K562 (cell line): ENCODE measurements at regions not wholly inside any gene's neighbourhood (a gene's known extent, or its start where the extent isn't known, plus 50 kb on each side); places are given as distances from the start of the nearest gene placed in this dataset.

Experiments used
- ATAC-seq: fragments of 200-7000 bp; cut with Tn5 transposase; 3 replicates; pipeline ENCODE4 v1.9.1; 2020; ENCODE audit warnings: moderate library complexity
- BruUV-seq: library from RNA; stranded (reverse); fragments of 400-500 nt; replicated peaks from 2 replicates; lab custom pipeline; 2021; lab: Mats Ljungman, UMichigan
- CTCF ChIA-PET: fragments of 300-600 bp; formaldehyde crosslinking; extraction: SDS; loops from one replicate; lab custom pipeline; 2021; ENCODE audit warnings: low intra/inter-chr PET ratio; lab: Yijun Ruan, JAX
- POLR2A ChIA-PET: fragments of 300-600, 350-650 bp; sonication (Branson Sonifier 250); formaldehyde crosslinking; extraction: SDS; loops from one replicate; lab custom pipeline; 2021; ENCODE audit warnings: antibody characterized with exemption, inconsistent platforms; lab: Yijun Ruan, JAX
- DNase-seq, 4 experiments: peaks; one replicate each; pipeline versions ENCODE4 v3.0.0 to v3.0.0-alpha.2; 2011 to 2018; ENCODE audit warnings: low spot score in 3 of 4, mixed read lengths in 3 of 4; ENCODE audit errors: extremely low read depth in 1 of 4
- FAIRE-seq: peaks from 2 replicates; lab custom pipeline; 2011; peaks lifted over from hg19 to GRCh38; lab: Jason Lieb, UNC
- H2AFZ ChIP-seq: 2 replicates; pipeline ENCODE4 v1.6.0; 2011; ENCODE audit warnings: low read depth, low read length, control low read depth, inconsistent platforms
- H3K27ac ChIP-seq: fragments of 200-600 bp; 3 replicates; pipeline ENCODE4 v1.8.0; 2011; ENCODE audit warnings: low read depth, mild to moderate bottlenecking, control low read depth, inconsistent platforms, low read length, moderate library complexity, mixed read lengths; ENCODE audit errors: extremely low read depth
- H3K27me3 ChIP-seq, 2 experiments: fragments of 300-600 bp in 1 of 2; 2 replicates in 1 of 2; 3 replicates in 1 of 2; pipeline versions ENCODE4 v1.6.0 to v1.8.0; 2011; ENCODE audit warnings: inconsistent platforms in 2 of 2, low read length in 2 of 2, mild to moderate bottlenecking in 1 of 2, mixed read lengths in 1 of 2, moderate library complexity in 1 of 2; ENCODE audit not compliant: control insufficient read depth in 2 of 2, insufficient read depth in 2 of 2
- H3K36me3 ChIP-seq: fragments of 300-600 bp; 3 replicates; pipeline ENCODE4 v1.8.0; 2011; ENCODE audit warnings: mild to moderate bottlenecking, low read length, inconsistent platforms; ENCODE audit not compliant: control insufficient read depth, insufficient read depth
- H3K4me1 ChIP-seq, 2 experiments: fragments of 200-600 bp in 1 of 2; replicated peaks in 1 of 2; 2 replicates in 1 of 2; 3 replicates in 1 of 2; pipeline versions ENCODE4 v1.5.1 to v1.8.0; 2011; ENCODE audit warnings: inconsistent platforms in 2 of 2, low read length in 2 of 2, mild to moderate bottlenecking in 1 of 2, mixed read lengths in 1 of 2, moderate library complexity in 1 of 2; ENCODE audit not compliant: control insufficient read depth in 2 of 2, insufficient read depth in 2 of 2
- H3K4me2 ChIP-seq: 2 replicates; pipeline ENCODE4 v1.6.1; 2011; ENCODE audit warnings: low read length, control low read depth, inconsistent platforms, mixed read lengths; ENCODE audit not compliant: insufficient read depth
- H3K4me3 ChIP-seq: fragments of 200-600 bp; sonication (generic), shearing (Covaris generic); 2 replicates; pipeline ENCODE4 v1.5.1; 2016; ENCODE audit warnings: control low read depth, inconsistent platforms
- H3K79me2 ChIP-seq: fragments of 200-600 bp; 3 replicates; pipeline ENCODE4 v1.8.0; 2011; ENCODE audit warnings: low read length, inconsistent platforms; ENCODE audit not compliant: control insufficient read depth, insufficient read depth
- H3K9ac ChIP-seq, 2 experiments: 2 replicates each; pipeline versions ENCODE4 v1.6.0 to v1.6.1; 2011; ENCODE audit warnings: low read depth in 2 of 2, low read length in 2 of 2, control low read depth in 1 of 2, inconsistent platforms in 1 of 2, mild to moderate bottlenecking in 1 of 2, mixed read lengths in 1 of 2; ENCODE audit not compliant: insufficient read depth in 1 of 2
- H3K9me1 ChIP-seq: one replicate; pipeline ENCODE4 v1.6.0; 2011; ENCODE audit warnings: inconsistent platforms, mild to moderate bottlenecking, low read length, moderate library complexity; ENCODE audit not compliant: control insufficient read depth, insufficient read depth
- H3K9me3 ChIP-seq: replicated peaks from 2 replicates; pipeline ENCODE4 v1.5.1; 2011; ENCODE audit warnings: low read depth, low read length, inconsistent platforms; ENCODE audit not compliant: control insufficient read depth, insufficient read depth
- H4K20me1 ChIP-seq: replicated peaks from 2 replicates; pipeline ENCODE4 v1.6.1; 2011; ENCODE audit warnings: low read length, inconsistent platforms, mixed read lengths; ENCODE audit not compliant: control insufficient read depth, insufficient read depth
- AFF1 ChIP-seq, 2 experiments: fragments of 450-650 bp; IDR thresholded peaks; 2 replicates each; pipeline ENCODE4 v1.6.1; 2018; ENCODE audit warnings: mild to moderate bottlenecking in 2 of 2, low read depth in 1 of 2; ENCODE audit not compliant: partially characterized antibody in 2 of 2
- FOXP1 ChIP-seq: sonication (generic); formaldehyde crosslinking; IDR thresholded peaks from 2 replicates; pipeline ENCODE4 v1.8.0; 2022; ENCODE audit warnings: mild to moderate bottlenecking, missing genetic modification reagents
- GABPA ChIP-seq: fragments of 200-800 bp; sonication (Bioruptor generic); conservative IDR thresholded peaks from 2 replicates; pipeline ENCODE4 v1.6.1; 2016; ENCODE audit warnings: low read depth, missing genetic modification characterization, missing compliant biosample characterization
- KAT7 ChIP-seq: sonication (generic); formaldehyde crosslinking; IDR thresholded peaks from 2 replicates; pipeline ENCODE4 v1.8.0; 2022; ENCODE audit warnings: missing genetic modification reagents, mild to moderate bottlenecking, borderline replicate concordance
- SIX5 ChIP-seq, 2 experiments: IDR thresholded peaks; 2 replicates each; pipeline ENCODE4 v1.6.1; 2011; ENCODE audit warnings: low read length in 2 of 2, borderline replicate concordance in 1 of 2, low read depth in 1 of 2, mild to moderate bottlenecking in 1 of 2, moderate library complexity in 1 of 2; ENCODE audit not compliant: insufficient read depth in 1 of 2
- WGBS: fragments of 100-300 bp; shearing (Covaris generic); methylation state at CpG from one replicate; pipeline ENCODE4 v1.1.6; 2016; ENCODE audit warnings: low coverage, mixed read lengths; ENCODE audit not compliant: insufficient coverage; ENCODE audit errors: missing lambda C conversion rate; 5-methylcytosine and 5-hydroxymethylcytosine counted together
- in situ Hi-C: fragments of 300-500 bp; cut with MboI; formaldehyde crosslinking; loops from 4 replicates; pipeline ENCODE4 v1.15.0; 2018; ENCODE audit warnings: inconsistent platforms, mixed read lengths
- intact Hi-C: fragments of 100-400 bp; cut with micrococcal nuclease; formaldehyde crosslinking; loops from 2 replicates; pipeline ENCODE4 v1.14.2; 2022
- TF ChIP-seq, protein P1 (sequence below): fragments of 150-350 bp; IDR thresholded peaks from 2 replicates; pipeline ENCODE4 v1.6.1; 2014; ENCODE audit warnings: low read depth, mild to moderate bottlenecking, low read length, borderline replicate concordance

GRCh38 chr3:78421247-78421966, 1346.4 kb downstream of the ROBO1 start (continued):
- no peak for TF ChIP-seq KAT7 (CRISPR knock-in tag)
- no peak for TF ChIP-seq FOXP1
- TF ChIP-seq SIX5 (IDR thresholded peaks at IDR 0.05; ENCODE audit: borderline replicate concordance in 1 of 2, insufficient read depth in 1 of 2, low read depth in 1 of 2, low read length in 2 of 2), result no peak
- no peak for TF ChIP-seq GABPA (tag)

- H3K9me1 ChIP-seq, result no peaks in the 10 kb centered on the region
- DNase-seq (no peak), ATAC-seq (no peak), FAIRE-seq (no peak)
- H3K9ac ChIP-seq, result no peak overlapping the region
- POLR2A ChIA-PET, result no interaction called here
- no peaks in the 10 kb centered on the region for H3K36me3 ChIP-seq
- BruUV-seq, result no TSS peak
- CTCF ChIA-PET, result no interaction called here
- intact Hi-C loops (no loop called here), in situ Hi-C loops (no loop called here)
- no peak overlapping the region for H3K27ac ChIP-seq
- H3K4me2 ChIP-seq, result no peak overlapping the region
- H3K27me3 ChIP-seq, result no peaks in the 10 kb centered on the region
- no peaks in the 10 kb centered on the region for H4K20me1 ChIP-seq
- H3K4me3 ChIP-seq, result no peak overlapping the region
- H3K4me1 ChIP-seq, result no peaks in the 10 kb centered on the region
- TF ChIP-seq AFF1 (IDR thresholded peaks at IDR 0.05; ENCODE audit: low read depth in 1 of 2, partially characterized antibody in 2 of 2), result no peak
- TF ChIP-seq, protein P1, sequence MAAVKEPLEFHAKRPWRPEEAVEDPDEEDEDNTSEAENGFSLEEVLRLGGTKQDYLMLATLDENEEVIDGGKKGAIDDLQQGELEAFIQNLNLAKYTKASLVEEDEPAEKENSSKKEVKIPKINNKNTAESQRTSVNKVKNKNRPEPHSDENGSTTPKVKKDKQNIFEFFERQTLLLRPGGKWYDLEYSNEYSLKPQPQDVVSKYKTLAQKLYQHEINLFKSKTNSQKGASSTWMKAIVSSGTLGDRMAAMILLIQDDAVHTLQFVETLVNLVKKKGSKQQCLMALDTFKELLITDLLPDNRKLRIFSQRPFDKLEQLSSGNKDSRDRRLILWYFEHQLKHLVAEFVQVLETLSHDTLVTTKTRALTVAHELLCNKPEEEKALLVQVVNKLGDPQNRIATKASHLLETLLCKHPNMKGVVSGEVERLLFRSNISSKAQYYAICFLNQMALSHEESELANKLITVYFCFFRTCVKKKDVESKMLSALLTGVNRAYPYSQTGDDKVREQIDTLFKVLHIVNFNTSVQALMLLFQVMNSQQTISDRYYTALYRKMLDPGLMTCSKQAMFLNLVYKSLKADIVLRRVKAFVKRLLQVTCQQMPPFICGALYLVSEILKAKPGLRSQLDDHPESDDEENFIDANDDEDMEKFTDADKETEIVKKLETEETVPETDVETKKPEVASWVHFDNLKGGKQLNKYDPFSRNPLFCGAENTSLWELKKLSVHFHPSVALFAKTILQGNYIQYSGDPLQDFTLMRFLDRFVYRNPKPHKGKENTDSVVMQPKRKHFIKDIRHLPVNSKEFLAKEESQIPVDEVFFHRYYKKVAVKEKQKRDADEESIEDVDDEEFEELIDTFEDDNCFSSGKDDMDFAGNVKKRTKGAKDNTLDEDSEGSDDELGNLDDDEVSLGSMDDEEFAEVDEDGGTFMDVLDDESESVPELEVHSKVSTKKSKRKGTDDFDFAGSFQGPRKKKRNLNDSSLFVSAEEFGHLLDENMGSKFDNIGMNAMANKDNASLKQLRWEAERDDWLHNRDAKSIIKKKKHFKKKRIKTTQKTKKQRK, result no peak
- no peaks in the 10 kb centered on the region for H3K79me2 ChIP-seq
- no peak overlapping the region for H2AFZ ChIP-seq
- H3K9me3 ChIP-seq, result no peaks in the 10 kb centered on the region
- 0% methylated on average over 1 of the region's 1 CpG for WGBS
Observed at GRCh38 chr3:78424656-78425055, 1343.1 kb downstream of the ROBO1 start.
